ENCODE measurements at regions not wholly inside any gene's neighbourhood (a gene's known extent, or its start where the extent isn't known, plus 50 kb on each side); places are given as distances from the start of the nearest gene placed in this dataset.

DNA sequence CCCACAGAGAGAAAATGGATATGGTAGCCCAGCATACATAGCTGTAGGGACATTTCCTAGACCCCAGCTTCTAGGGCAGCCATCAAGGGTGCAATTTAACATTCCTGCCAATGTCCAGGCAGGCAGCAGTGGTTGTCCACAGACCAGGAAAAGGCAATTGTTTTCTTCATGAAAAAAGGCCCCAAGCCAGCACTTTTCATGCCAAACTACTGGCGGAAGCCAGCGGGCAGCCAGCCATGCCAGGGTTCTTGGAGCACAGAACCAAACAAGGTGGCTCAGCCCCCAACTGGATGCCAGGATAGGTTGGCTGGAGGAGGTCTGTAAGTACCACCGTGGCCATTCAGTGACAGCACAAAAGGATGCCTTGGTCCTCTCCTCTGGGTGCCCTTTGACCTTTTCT is 94.6 kb downstream of the BANF2 start:
- TF ChIP-seq EZH2 (IDR thresholded peaks at IDR 0.05) (no peak), POLR2AphosphoS5 (IDR thresholded peaks at IDR 0.05; ENCODE audit: borderline replicate concordance, low read depth, low read length) (no peak), FOXP2 (optimal IDR thresholded peaks at IDR 0.05; ENCODE audit: control extremely low read depth, extremely low read length, insufficient read depth) (no peak)

Data from SK-N-MC (cell line).